ENCODE measurements at regions not wholly inside any gene's neighbourhood (a gene's known extent, or its start where the extent isn't known, plus 50 kb on each side); places are given as distances from the start of the nearest gene placed in this dataset.

DNA sequence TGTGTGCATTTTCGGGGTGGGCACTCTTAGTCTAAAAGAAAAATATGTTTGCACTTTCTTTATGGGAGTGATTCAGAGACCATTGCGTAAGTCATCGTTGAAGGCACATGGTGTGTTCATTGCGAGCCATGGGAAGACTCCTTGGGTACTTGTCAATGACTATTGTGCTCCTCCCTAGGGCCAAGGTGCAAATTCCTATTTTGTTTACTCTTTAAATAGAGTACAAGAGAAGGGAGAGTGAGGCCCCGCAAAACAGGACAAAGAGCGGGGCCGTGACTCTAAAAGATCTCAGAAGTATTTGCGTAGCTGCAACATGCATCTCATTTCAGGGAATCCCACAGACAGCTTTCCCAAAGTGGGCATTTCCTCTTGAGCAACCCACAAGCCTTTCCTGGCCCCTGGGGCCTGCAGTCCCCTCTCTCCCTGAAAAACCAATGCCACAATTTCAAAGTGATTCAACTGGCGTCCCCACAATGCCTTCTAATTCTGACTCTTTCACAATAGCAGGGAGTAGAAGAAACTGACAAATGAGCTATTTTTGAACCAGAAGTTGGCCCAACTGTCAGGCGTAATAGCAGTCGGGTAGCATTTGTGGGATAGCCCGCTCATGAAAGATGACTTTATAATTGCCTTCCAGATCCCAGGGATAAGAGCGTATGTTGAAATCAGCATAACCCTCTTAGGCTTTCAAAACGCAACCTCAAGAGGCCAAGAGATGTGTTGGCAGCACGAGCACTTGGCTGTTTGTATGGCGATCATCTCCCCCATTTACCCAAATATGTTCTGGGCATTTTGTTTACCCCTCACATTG lies 277.9 kb upstream of the BMP2 start:
- peaks cover 0 to 6% of the 10 kb centered on the region in 2 donors for H3K4me1 ChIP-seq (ENCODE audit: control insufficient read depth in 1 of 2, insufficient read depth in 2 of 2, low read length in 2 of 2)
- Mint-ChIP-seq H3K4me3 (no peak overlapping the region), H3K36me3 (no peaks in the 10 kb centered on the region), H3K4me1 (peaks cover 6% of the 10 kb centered on the region), H3K27ac (no peak overlapping the region), H3K9me3 (peaks cover 0 to 2% (median 0%) of the 10 kb centered on the region in 7 donors), H3K27me3 (ENCODE audit: low read depth in 3 of 3) (peaks cover 2 to 3% (median 3%) of the 10 kb centered on the region in 3 donors)
- DNase-seq, result no peak
- no peaks in the 10 kb centered on the region for H4K20me1 ChIP-seq (ENCODE audit: insufficient read depth, low read length)
- intact Hi-C loops (cut with micrococcal nuclease), result no loop called here
- H3K36me3 ChIP-seq (replicated peaks in 1 of 2; ENCODE audit: control insufficient read depth in 1 of 2, insufficient read depth in 2 of 2, low read length in 2 of 2), result no peaks in the 10 kb centered on the region
- H3K4me2 ChIP-seq (replicated peaks; ENCODE audit: extremely low read depth, low read length, poor library complexity, severe bottlenecking), result peak overlapping the region; percentile 23
- no peaks in the 10 kb centered on the region for H3K79me2 ChIP-seq (ENCODE audit: insufficient read depth, low read length)
- WGBS (ENCODE audit: insufficient coverage), result 40% methylated on average over 12 of the region's 16 CpGs
- no peak overlapping the region for H3K9ac ChIP-seq (ENCODE audit: insufficient read depth, low read length, poor library complexity, severe bottlenecking)
- H2AFZ ChIP-seq (ENCODE audit: insufficient read depth, low read depth, low read length, poor library complexity, severe bottlenecking), result peak overlapping the region; percentile 6
- no peak overlapping the region for H3K4me3 ChIP-seq (replicated peaks in 1 of 3; ENCODE audit: low read depth in 2 of 3, low read length in 3 of 3)
- H3K9me3 ChIP-seq (replicated peaks in 1 of 2; ENCODE audit: control insufficient read depth in 1 of 2, insufficient read depth in 1 of 2, low read length in 2 of 2), result no peaks in the 10 kb centered on the region
- H3K27me3 ChIP-seq (ENCODE audit: control insufficient read depth in 2 of 2, insufficient read depth in 2 of 2, low read length in 2 of 2), result no peaks in the 10 kb centered on the region
- TF ChIP-seq, protein P1, sequence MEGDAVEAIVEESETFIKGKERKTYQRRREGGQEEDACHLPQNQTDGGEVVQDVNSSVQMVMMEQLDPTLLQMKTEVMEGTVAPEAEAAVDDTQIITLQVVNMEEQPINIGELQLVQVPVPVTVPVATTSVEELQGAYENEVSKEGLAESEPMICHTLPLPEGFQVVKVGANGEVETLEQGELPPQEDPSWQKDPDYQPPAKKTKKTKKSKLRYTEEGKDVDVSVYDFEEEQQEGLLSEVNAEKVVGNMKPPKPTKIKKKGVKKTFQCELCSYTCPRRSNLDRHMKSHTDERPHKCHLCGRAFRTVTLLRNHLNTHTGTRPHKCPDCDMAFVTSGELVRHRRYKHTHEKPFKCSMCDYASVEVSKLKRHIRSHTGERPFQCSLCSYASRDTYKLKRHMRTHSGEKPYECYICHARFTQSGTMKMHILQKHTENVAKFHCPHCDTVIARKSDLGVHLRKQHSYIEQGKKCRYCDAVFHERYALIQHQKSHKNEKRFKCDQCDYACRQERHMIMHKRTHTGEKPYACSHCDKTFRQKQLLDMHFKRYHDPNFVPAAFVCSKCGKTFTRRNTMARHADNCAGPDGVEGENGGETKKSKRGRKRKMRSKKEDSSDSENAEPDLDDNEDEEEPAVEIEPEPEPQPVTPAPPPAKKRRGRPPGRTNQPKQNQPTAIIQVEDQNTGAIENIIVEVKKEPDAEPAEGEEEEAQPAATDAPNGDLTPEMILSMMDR (IDR thresholded peaks at IDR 0.05), result no peak
- H3K27ac ChIP-seq (ENCODE audit: low read depth in 1 of 2, low read length in 2 of 2), result no peak overlapping the region

DNA sequence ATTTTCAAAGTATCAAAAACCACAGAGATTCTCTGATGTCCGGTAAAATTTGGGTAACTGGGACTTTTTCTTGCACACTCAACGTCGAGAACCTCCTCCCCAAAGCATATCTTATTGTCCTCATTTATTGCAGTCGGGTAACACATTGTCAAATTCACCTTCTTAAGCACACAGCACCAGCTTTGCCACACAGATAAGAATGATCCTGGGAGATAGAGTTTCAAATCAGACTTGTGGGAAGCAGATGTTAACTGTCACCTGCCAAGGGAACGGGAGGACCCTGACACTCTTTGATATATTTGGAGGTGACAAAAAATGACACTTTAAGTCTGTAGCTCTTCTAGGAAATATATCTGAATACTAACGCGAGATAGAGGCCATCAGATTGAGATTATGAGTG lies 282.1 kb upstream of the BMP2 start:
- Histone ChIP-seq H3K9me3 (replicated peaks in 1 of 2; ENCODE audit: control insufficient read depth in 1 of 2, insufficient read depth in 1 of 2, low read length in 2 of 2) (no peaks in the 10 kb centered on the region), H2AFZ (ENCODE audit: insufficient read depth, low read depth, low read length, poor library complexity, severe bottlenecking) (no peak overlapping the region), H3K4me3 (replicated peaks in 1 of 3; ENCODE audit: low read depth in 2 of 3, low read length in 3 of 3) (no peak overlapping the region), H3K36me3 (replicated peaks in 1 of 2; ENCODE audit: control insufficient read depth in 1 of 2, insufficient read depth in 2 of 2, low read length in 2 of 2) (no peaks in the 10 kb centered on the region), H3K79me2 (ENCODE audit: insufficient read depth, low read length) (no peaks in the 10 kb centered on the region), H3K27me3 (ENCODE audit: control insufficient read depth in 2 of 2, insufficient read depth in 2 of 2, low read length in 2 of 2) (no peaks in the 10 kb centered on the region), H3K27ac (ENCODE audit: low read depth in 1 of 2, low read length in 2 of 2) (no peak overlapping the region), H3K9ac (ENCODE audit: insufficient read depth, low read length, poor library complexity, severe bottlenecking) (no peak overlapping the region), H3K4me2 (replicated peaks; ENCODE audit: extremely low read depth, low read length, poor library complexity, severe bottlenecking) (no peak overlapping the region), H4K20me1 (ENCODE audit: insufficient read depth, low read length) (no peaks in the 10 kb centered on the region), H3K4me1 (ENCODE audit: control insufficient read depth in 1 of 2, insufficient read depth in 2 of 2, low read length in 2 of 2) (peaks cover 0 to 6% of the 10 kb centered on the region in 2 donors)
- H3K4me3 Mint-ChIP-seq, result no peak overlapping the region
- H3K4me1 Mint-ChIP-seq, result peaks cover 6% of the 10 kb centered on the region
- intact Hi-C loops (cut with micrococcal nuclease), result no loop called here
- 93% methylated on average over 2 of the region's 7 CpGs for WGBS (ENCODE audit: insufficient coverage)
- TF ChIP-seq, protein P1 (IDR thresholded peaks at IDR 0.05), result no peak
- H3K36me3 Mint-ChIP-seq, result no peaks in the 10 kb centered on the region
- H3K27ac Mint-ChIP-seq, result no peak overlapping the region
- peaks cover 0 to 5% (median 0%) of the 10 kb centered on the region in 7 donors for H3K9me3 Mint-ChIP-seq
- peaks cover 2 to 3% (median 3%) of the 10 kb centered on the region in 3 donors for H3K27me3 Mint-ChIP-seq (ENCODE audit: low read depth in 3 of 3)
- no peak for DNase-seq

All from CD14-positive monocyte (primary cell).